Activated CD4-positive, alpha-beta T cell treated with anti-CD3 and anti-CD28 coated beads, Interleukin-10, Interleukin-2, amounts not matched to agents 100 ng/mL and 50 ng/mL, durations not matched to agents 16 hours and 8 hours (primary cell): ENCODE measurements at regions not wholly inside any gene's neighbourhood (a gene's known extent, or its start where the extent isn't known, plus 50 kb on each side); places are given as distances from the start of the nearest gene placed in this dataset.
"Not testable (repeated sequence)": the region's sequence is repeated elsewhere in the genome, so short reads cannot be mapped to it uniquely, and the experiment has no call there.

Source experiments
- DNase-seq: peaks from one replicate; pipeline ENCODE4 v3.0.0-alpha.2; 2020

GRCh38 chr6:82588020-82588419 lies 224.4 kb downstream of the TPBG start:
- DNase-seq, result no peak

- DNase-seq, result no peak
Observed at GRCh38 chr6:82588859-82589412, 225.3 kb downstream of the TPBG start.

GRCh38 chr6:82589509-82590206 lies 226.0 kb downstream of the TPBG start:
- peak; percentile 2 for DNase-seq

- no peak for DNase-seq
Observed at GRCh38 chr6:82597201-82597600, 233.6 kb downstream of the TPBG start.

- DNase-seq, result no peak
Observed at GRCh38 chr6:82602776-82603175, 239.2 kb downstream of the TPBG start.

- no peak for DNase-seq
Observed at GRCh38 chr6:82603871-82604270, 240.3 kb downstream of the TPBG start.

- DNase-seq, result no peak
Observed at GRCh38 chr6:82607998-82608725, 244.5 kb downstream of the TPBG start.

- DNase-seq, result no peak
Observed at GRCh38 chr6:82608781-82609180, 245.2 kb downstream of the TPBG start.

GRCh38 chr6:82611751-82612150 lies 248.1 kb downstream of the TPBG start:
- no peak for DNase-seq

- DNase-seq, result no peak
Observed at GRCh38 chr6:82612475-82613039, 248.9 kb downstream of the TPBG start.

GRCh38 chr6:82614518-82614917 lies 250.9 kb downstream of the TPBG start:
- no peak for DNase-seq

- no peak for DNase-seq
Observed at GRCh38 chr6:82616386-82617028, 252.9 kb downstream of the TPBG start.

GRCh38 chr6:82617648-82618047 lies 254.0 kb downstream of the TPBG start:
- no peak for DNase-seq

GRCh38 chr6:82619573-82619972 lies 256.0 kb downstream of the TPBG start:
- no peak for DNase-seq

GRCh38 chr6:82622461-82622860 lies 258.8 kb downstream of the TPBG start:
- DNase-seq, result no peak

- DNase-seq, result no peak
Observed at GRCh38 chr6:82624251-82624650, 260.6 kb downstream of the TPBG start.

- DNase-seq, result not testable (repeated sequence)
Observed at GRCh38 chr6:82626946-82627345, 263.3 kb downstream of the TPBG start.

GRCh38 chr6:82629921-82630320 lies 266.3 kb downstream of the TPBG start:
- no peak for DNase-seq

GRCh38 chr6:82641677-82642076 lies 278.1 kb downstream of the TPBG start:
- no peak for DNase-seq

GRCh38 chr6:82645536-82646230 lies 282.1 kb downstream of the TPBG start:
- no peak for DNase-seq

- no peak for DNase-seq
Observed at GRCh38 chr6:82646231-82646615, 282.6 kb downstream of the TPBG start.

- no peak for DNase-seq
Observed at GRCh38 chr6:82651845-82652335, 288.3 kb downstream of the TPBG start.

- no peak for DNase-seq
Observed at GRCh38 chr6:82679232-82679631, 315.6 kb downstream of the TPBG start.
